HG03139 (cell line): ENCODE measurements at regions not wholly inside any gene's neighbourhood (a gene's known extent, or its start where the extent isn't known, plus 50 kb on each side); places are given as distances from the start of the nearest gene placed in this dataset.
"Not testable (repeated sequence)": the region's sequence is repeated elsewhere in the genome, so short reads cannot be mapped to it uniquely, and the experiment has no call there.

Source experiments
- ATAC-seq: cut with Tn5 transposase; IDR thresholded peaks from one replicate; pipeline ENCODE4 v1.9.1; 2021; ENCODE audit not compliant: unreplicated experiment

GRCh38 chr10:3874990-3875841 is 90.2 kb upstream of the KLF6 start:
- ATAC-seq, result peak; percentile 61

DNA sequence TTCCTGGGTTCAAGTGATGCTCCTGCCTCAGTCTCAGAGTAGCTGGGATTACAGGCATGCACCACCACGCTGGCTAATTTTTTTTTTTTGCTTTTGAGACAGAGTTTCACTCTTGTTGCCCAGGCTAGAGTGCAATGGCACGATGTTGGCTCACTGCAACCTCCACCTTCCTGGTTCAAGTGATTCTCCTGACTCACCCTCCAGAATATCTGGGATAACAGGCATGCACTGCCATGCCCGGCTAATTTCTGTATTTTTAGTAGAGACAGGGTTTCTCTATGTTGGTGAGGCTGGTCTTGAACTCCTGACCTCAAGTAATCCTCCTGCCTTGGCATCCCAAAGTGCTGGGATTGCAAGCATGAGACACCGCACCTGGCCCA is 89.6 kb upstream of the KLF6 start:
- ATAC-seq, result not testable (repeated sequence)

- ATAC-seq, result peak; percentile 60
These were observed 88.9 kb upstream of the KLF6 start for GRCh38 chr10:3873728-3874461.

GRCh38 chr10:3872712-3873329 is 87.8 kb upstream of the KLF6 start:
- no peak for ATAC-seq

DNA sequence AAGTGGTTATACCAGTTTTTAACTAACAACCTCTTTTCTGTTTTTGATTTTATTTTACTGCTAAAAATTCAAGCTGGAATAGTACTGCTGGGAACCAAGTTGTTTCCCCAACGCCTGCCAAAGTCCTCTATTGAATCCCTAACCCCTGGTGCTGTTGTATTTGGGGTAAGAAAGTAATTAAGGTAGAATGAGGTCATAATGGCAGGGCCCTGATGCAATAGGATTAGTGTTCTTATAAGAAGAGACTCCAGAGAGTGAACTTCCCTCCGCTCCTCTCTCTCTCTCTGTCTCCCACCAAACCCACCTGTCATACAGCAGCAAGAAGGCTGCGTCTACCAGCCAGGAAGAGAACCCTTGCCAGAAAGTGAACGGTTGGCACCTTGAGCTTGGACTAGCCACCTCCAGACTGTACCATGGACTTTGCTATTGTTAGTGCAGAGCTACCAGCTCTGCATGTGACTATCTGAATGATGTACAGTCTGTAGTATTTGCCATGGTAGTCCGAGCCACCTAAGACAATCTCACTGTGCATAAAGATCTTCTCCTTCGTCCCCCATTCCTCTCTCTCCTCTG is 86.5 kb upstream of the KLF6 start:
- no peak for ATAC-seq

GRCh38 chr10:3869036-3869435 is 84.0 kb upstream of the KLF6 start:
- ATAC-seq, result no peak

DNA sequence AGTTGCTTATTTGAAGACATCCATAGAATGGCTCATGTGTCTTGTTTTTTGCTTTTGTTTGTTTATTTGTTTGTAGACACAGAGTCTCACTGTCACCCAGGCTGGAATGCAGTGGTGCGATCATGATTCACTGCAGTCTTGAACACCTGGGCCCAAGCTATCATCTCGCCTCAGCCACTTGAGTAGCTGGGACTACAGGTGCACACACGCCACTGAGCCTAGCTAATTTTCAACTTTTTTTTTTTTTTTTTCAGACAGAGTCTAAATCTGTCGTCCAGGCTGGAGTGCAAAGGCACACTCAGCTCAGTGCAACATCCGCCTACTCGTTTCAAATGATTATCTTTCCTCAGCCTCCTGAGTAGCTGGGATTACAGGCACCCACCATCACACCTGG is 83.3 kb upstream of the KLF6 start:
- ATAC-seq, result no peak

GRCh38 chr10:3867454-3868270 is 82.7 kb upstream of the KLF6 start:
- ATAC-seq, result no peak

- ATAC-seq, result no peak
These were observed 81.3 kb upstream of the KLF6 start for GRCh38 chr10:3866332-3866731.

GRCh38 chr10:3865565-3865964 is 80.6 kb upstream of the KLF6 start:
- no peak for ATAC-seq

- no peak for ATAC-seq
These were observed 76.8 kb upstream of the KLF6 start for GRCh38 chr10:3861795-3862194.

GRCh38 chr10:3858051-3858845 is 73.2 kb upstream of the KLF6 start:
- no peak for ATAC-seq

DNA sequence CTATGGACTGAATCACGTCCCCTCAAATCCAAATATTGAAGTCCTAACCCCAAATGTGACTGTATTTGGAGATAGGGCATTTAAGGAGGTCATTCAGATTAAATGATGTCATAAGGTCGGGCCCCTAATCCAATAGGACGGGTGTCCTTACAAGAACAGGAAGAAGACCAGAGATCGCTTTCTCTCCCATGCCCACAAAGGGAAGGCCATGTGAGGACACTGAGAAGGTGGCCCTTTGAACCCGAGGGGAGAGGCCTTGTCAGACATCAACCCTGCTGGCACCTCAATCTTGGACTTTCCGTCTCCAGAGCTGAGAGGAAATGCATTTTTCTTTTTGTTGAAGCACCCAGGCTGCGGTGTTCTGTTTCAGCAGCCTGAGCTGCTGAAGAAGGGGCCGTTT is 72.3 kb upstream of the KLF6 start:
- no peak for ATAC-seq

DNA sequence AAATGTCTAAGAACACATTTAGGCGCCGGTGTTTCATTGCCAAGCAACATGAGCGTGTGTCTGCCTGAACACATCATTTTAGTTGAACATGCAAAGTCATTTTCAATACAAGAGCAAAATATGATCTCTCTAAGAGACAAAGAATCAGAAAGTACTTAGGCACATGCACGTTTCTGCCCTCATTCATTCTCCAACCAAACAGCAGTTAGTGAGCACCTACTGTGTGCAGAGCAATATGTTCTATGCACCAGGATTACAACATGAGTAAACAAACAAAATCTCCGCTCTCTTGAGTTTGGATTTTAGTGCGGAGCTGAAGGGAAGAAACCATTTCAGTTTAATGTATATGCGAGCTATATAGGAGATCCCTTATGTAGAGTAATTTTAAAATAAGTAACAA is 71.6 kb upstream of the KLF6 start:
- ATAC-seq, result no peak

- no peak for ATAC-seq
These were observed 68.7 kb upstream of the KLF6 start for GRCh38 chr10:3853547-3854303.

DNA sequence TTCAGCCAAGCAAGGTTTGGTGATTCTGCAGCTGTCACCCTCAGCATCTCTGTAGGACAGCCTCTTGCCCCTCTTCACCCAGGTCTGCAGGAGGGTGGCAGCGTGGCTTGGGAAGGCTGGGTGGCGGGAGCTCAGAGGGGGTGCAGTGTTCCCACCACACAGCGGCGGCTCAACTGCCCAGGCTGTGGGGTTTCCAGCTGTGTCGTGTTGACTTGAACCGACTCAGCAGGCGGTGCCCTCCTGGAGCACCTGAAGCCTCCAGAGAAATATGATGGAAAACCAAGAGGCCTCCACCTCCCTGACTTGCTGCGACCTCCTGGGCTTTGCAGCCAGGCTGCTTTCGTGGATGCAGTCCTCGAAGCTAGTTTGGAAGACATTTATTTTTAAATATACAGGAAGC is 68.0 kb upstream of the KLF6 start:
- no peak for ATAC-seq

DNA sequence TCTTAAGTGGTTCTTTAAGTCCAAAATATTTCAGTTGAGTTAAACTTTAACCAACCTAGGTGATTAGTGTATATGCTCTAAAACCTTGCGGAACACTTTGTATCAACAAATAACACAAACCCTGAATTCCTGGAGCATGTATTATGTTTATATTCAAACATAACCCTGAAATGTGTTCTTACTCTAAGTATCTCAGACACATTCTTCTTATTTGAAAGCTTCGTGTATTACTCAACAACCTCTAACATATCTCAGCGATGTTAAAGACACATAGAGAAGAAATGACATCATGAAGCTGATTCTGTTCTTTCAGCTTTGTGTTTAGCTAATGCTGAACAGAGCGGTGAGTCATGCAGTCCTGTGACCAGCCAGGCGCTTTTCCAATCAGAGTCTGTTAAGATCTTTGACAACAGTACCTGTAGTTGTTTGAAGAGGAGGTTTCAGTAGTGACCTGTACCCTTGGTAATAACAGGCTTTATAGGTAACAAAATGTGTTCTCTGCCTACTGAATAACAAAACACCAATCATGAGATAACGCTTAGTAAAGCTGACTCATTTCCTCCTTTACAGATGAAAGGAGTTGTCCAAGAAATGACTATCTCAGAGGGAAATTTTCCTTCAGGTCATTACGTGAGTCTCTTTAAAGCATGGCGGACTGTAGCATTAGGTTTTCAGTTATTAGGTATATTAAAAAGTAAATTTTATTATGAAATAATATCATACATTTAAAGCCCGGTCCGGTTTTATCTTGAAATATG is 67.3 kb upstream of the KLF6 start:
- ATAC-seq, result peak; percentile 80
